Adrenal gland (tissue), 5 donors: ENCODE measurements at regions not wholly inside any gene's neighbourhood (a gene's known extent, or its start where the extent isn't known, plus 50 kb on each side); places are given as distances from the start of the nearest gene placed in this dataset.

Experiments used
- POLR2A ChIP-seq, 2 donors: fragments of 450-650 bp; IDR thresholded peaks; one replicate each; pipeline ENCODE4 v1.6.1; 2017; ENCODE audit warnings: antibody characterized with exemption in 2 of 2, mild to moderate bottlenecking in 2 of 2, moderate library complexity in 1 of 2
- TF ChIP-seq, protein P1 (sequence below), 6 experiments: fragments of 450-650 bp in 4 of 6; fragments of 200-600 bp in 2 of 6; sonication (generic) in 1 of 6; IDR thresholded peaks; 1 replicate in 5 of 6; 2 replicates in 1 of 6; pipeline versions ENCODE4 v1.5.1 to v1.8.0; 2016 to 2021; ENCODE audit warnings: antibody characterized with exemption in 6 of 6, mild to moderate bottlenecking in 2 of 6, moderate library complexity in 1 of 6
- donor health status: DM: no; HTN: no; CAD: no.

DNA sequence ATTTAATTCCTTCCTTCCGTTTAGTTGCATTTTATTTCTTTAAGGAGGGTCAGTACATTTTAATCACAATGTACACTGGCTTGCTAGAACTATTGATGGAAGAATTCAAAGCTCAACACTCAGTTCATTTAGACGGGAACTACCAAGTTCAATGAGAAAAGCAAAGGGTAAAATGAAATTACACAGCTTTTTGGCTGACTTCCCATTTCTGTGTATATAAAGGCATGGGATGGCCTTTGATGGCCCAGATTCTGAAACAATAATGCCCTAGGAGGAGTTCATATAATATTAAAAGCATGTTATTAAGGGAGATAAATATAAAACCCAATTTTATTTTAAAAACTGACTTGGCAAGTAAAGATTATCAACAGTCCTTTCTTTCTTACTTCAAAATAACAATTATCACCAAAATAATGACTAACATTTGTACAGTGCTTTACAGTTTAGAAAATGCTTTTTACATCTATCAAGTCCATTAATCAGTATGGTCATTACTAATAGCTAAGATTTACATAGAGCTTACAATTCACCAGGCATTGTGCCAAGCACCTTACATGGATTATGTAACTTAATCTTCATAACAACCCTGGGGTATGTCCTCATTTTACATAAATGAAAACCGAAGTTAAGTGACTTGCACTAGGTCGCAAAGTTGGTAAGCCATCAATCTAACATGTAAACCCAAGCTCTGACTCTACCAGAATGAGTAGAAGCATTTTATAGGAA is 402.4 kb downstream of the OMA1 start:
- TF ChIP-seq, protein P1, sequence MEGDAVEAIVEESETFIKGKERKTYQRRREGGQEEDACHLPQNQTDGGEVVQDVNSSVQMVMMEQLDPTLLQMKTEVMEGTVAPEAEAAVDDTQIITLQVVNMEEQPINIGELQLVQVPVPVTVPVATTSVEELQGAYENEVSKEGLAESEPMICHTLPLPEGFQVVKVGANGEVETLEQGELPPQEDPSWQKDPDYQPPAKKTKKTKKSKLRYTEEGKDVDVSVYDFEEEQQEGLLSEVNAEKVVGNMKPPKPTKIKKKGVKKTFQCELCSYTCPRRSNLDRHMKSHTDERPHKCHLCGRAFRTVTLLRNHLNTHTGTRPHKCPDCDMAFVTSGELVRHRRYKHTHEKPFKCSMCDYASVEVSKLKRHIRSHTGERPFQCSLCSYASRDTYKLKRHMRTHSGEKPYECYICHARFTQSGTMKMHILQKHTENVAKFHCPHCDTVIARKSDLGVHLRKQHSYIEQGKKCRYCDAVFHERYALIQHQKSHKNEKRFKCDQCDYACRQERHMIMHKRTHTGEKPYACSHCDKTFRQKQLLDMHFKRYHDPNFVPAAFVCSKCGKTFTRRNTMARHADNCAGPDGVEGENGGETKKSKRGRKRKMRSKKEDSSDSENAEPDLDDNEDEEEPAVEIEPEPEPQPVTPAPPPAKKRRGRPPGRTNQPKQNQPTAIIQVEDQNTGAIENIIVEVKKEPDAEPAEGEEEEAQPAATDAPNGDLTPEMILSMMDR (IDR thresholded peaks at IDR 0.05) = no peak
- no peak for TF ChIP-seq POLR2A (IDR thresholded peaks at IDR 0.05)
